CD4-positive, alpha-beta T cell (primary cell): ENCODE measurements at regions not wholly inside any gene's neighbourhood (a gene's known extent, or its start where the extent isn't known, plus 50 kb on each side); places are given as distances from the start of the nearest gene placed in this dataset.

Experiments
- ATAC-seq: fragments of 200-7000 bp; cut with Tn5 transposase; one replicate; pipeline ENCODE4 v1.10.0; 2022; ENCODE audit warnings: mild to moderate bottlenecking; ENCODE audit not compliant: poor library complexity
- CTCF ChIA-PET: fragments of 350-600 bp; sonication (Branson Sonifier 250); formaldehyde crosslinking; loops from one replicate; lab custom pipeline; 2021; ENCODE audit warnings: antibody characterized with exemption, inconsistent platforms; lab: Charles Lee
- POLR2A ChIA-PET: fragments of 350-600 bp; sonication (Branson Sonifier 250); formaldehyde crosslinking; loops from one replicate; lab custom pipeline; 2021; ENCODE audit warnings: antibody characterized with exemption, inconsistent platforms; lab: Charles Lee
- DNase-seq, 14 experiments: peaks; one replicate each; pipeline ENCODE4 v3.0.0-alpha.2; 2013 to 2020; ENCODE audit warnings: mixed read lengths in 2 of 14
- H3K27ac ChIP-seq, 2 donors: one replicate each; pipeline versions ENCODE4 v1.5.1 to v1.7.0; 2013; ENCODE audit warnings: low read length in 2 of 2, low read depth in 1 of 2, mild to moderate bottlenecking in 1 of 2
- H3K27me3 ChIP-seq, 2 experiments: 1 replicate in 1 of 2; 2 replicates in 1 of 2; pipeline versions ENCODE4 v1.6.1 to v1.7.0; 2013; ENCODE audit warnings: low read length in 2 of 2, control low read depth in 1 of 2, mild to moderate bottlenecking in 1 of 2, moderate library complexity in 1 of 2; ENCODE audit not compliant: insufficient read depth in 2 of 2, control insufficient read depth in 1 of 2
- H3K36me3 ChIP-seq: one replicate; pipeline ENCODE4 v1.6.1; 2013; ENCODE audit warnings: low read length, control low read depth; ENCODE audit not compliant: insufficient read depth
- H3K4me1 ChIP-seq: one replicate; pipeline ENCODE4 v1.6.1; 2013; ENCODE audit warnings: low read length, control low read depth; ENCODE audit not compliant: insufficient read depth
- H3K4me3 ChIP-seq: one replicate; pipeline ENCODE4 v1.5.1; 2013; ENCODE audit warnings: mild to moderate bottlenecking, low read length, moderate library complexity
- H3K9me3 ChIP-seq, 2 experiments: 1 replicate in 1 of 2; 2 replicates in 1 of 2; pipeline versions ENCODE4 v1.6.1 to v1.7.0; 2013; ENCODE audit warnings: low read length in 2 of 2, mild to moderate bottlenecking in 2 of 2, control low read depth in 1 of 2, moderate library complexity in 1 of 2; ENCODE audit not compliant: control insufficient read depth in 1 of 2, insufficient read depth in 1 of 2
- H3K27ac Mint-ChIP-seq: one replicate; pipeline ENCODE4 v1.8.0; 2020; ENCODE audit warnings: mixed read lengths
- H3K27me3 Mint-ChIP-seq: one replicate; pipeline ENCODE4 v1.8.0; 2021; ENCODE audit warnings: mixed read lengths
- H3K36me3 Mint-ChIP-seq: one replicate; pipeline ENCODE4 v1.8.0; 2021; ENCODE audit warnings: low read depth, mixed read lengths
- H3K4me1 Mint-ChIP-seq: one replicate; pipeline ENCODE4 v1.8.0; 2021; ENCODE audit warnings: low read depth, mixed read lengths
- H3K4me3 Mint-ChIP-seq: one replicate; pipeline ENCODE4 v1.8.0; 2020; ENCODE audit warnings: mild to moderate bottlenecking, mixed read lengths
- H3K9me3 Mint-ChIP-seq: one replicate; pipeline ENCODE4 v1.8.0; 2020; ENCODE audit warnings: mixed read lengths
- CTCF ChIP-seq: fragments of 200-600 bp; IDR thresholded peaks from one replicate; pipeline ENCODE4 v1.8.0; 2022; ENCODE audit warnings: antibody characterized with exemption, mild to moderate bottlenecking
- intact Hi-C, 2 experiments: fragments of 100-400 bp; cut with DNase I in 1 of 2; cut with micrococcal nuclease in 1 of 2; formaldehyde crosslinking; loops; one replicate each; pipeline versions ENCODE4 v1.15.1 to v1.9.0; 2023 to 2025; cut with DNase I, micrococcal nuclease

GRCh38 chr4:60992037-60992436 is 208.1 kb upstream of the ADGRL3 start:
- DNase-seq, result no peak
- ChIA-PET CTCF (no interaction called here), POLR2A (no interaction called here)
- H3K27me3 ChIP-seq, result no peaks in the 10 kb centered on the region
- TF ChIP-seq CTCF, result no peak
- no peaks in the 10 kb centered on the region for H3K36me3 ChIP-seq
- peaks cover 0 to 5% of the 10 kb centered on the region in 2 experiments for H3K9me3 ChIP-seq
- H3K4me3 Mint-ChIP-seq, result no peak overlapping the region
- H3K4me1 Mint-ChIP-seq, result no peaks in the 10 kb centered on the region
- H3K27ac Mint-ChIP-seq, result no peak overlapping the region
- no peak for ATAC-seq
- no peak overlapping the region for H3K4me3 ChIP-seq
- no peak overlapping the region for H3K27ac ChIP-seq
- no peaks in the 10 kb centered on the region for H3K27me3 Mint-ChIP-seq
- peaks cover 9% of the 10 kb centered on the region for H3K9me3 Mint-ChIP-seq
- H3K4me1 ChIP-seq, result no peaks in the 10 kb centered on the region
- intact Hi-C loops, result no loop called here
- no peaks in the 10 kb centered on the region for H3K36me3 Mint-ChIP-seq

GRCh38 chr4:61003301-61003700 is 196.8 kb upstream of the ADGRL3 start:
- peaks cover 0 to 5% of the 10 kb centered on the region in 2 experiments for H3K9me3 ChIP-seq
- Mint-ChIP-seq H3K27ac (no peak overlapping the region), H3K9me3 (peaks cover 21% of the 10 kb centered on the region), H3K36me3 (no peaks in the 10 kb centered on the region), H3K4me1 (no peaks in the 10 kb centered on the region), H3K4me3 (no peak overlapping the region), H3K27me3 (no peaks in the 10 kb centered on the region)
- no peaks in the 10 kb centered on the region for H3K36me3 ChIP-seq
- H3K27ac ChIP-seq, result no peak overlapping the region
- no peak for DNase-seq
- no peak for ATAC-seq
- POLR2A ChIA-PET, result no interaction called here
- TF ChIP-seq CTCF, result no peak
- CTCF ChIA-PET, result no interaction called here
- no peak overlapping the region for H3K4me3 ChIP-seq
- H3K27me3 ChIP-seq, result no peaks in the 10 kb centered on the region
- intact Hi-C loops, result no loop called here
- H3K4me1 ChIP-seq, result no peaks in the 10 kb centered on the region

- Mint-ChIP-seq H3K9me3 (peaks cover 21% of the 10 kb centered on the region), H3K4me3 (no peak overlapping the region), H3K27me3 (no peaks in the 10 kb centered on the region), H3K36me3 (no peaks in the 10 kb centered on the region), H3K4me1 (no peaks in the 10 kb centered on the region), H3K27ac (no peak overlapping the region)
- no peaks in the 10 kb centered on the region for H3K4me1 ChIP-seq
- DNase-seq (no peak), ATAC-seq (no peak)
- H3K36me3 ChIP-seq, result no peaks in the 10 kb centered on the region
- no peak overlapping the region for H3K27ac ChIP-seq
- peaks cover 0 to 2% of the 10 kb centered on the region in 2 experiments for H3K9me3 ChIP-seq
- no peaks in the 10 kb centered on the region for H3K27me3 ChIP-seq
- CTCF ChIA-PET, result no interaction called here
- no peak for TF ChIP-seq CTCF
- no peak overlapping the region for H3K4me3 ChIP-seq
- intact Hi-C loops, result no loop called here
- POLR2A ChIA-PET, result no interaction called here
These were observed 195.4 kb upstream of the ADGRL3 start for GRCh38 chr4:61004651-61005170.
